ENCODE measurements at regions not wholly inside any gene's neighbourhood (a gene's known extent, or its start where the extent isn't known, plus 50 kb on each side); places are given as distances from the start of the nearest gene placed in this dataset.

DNA sequence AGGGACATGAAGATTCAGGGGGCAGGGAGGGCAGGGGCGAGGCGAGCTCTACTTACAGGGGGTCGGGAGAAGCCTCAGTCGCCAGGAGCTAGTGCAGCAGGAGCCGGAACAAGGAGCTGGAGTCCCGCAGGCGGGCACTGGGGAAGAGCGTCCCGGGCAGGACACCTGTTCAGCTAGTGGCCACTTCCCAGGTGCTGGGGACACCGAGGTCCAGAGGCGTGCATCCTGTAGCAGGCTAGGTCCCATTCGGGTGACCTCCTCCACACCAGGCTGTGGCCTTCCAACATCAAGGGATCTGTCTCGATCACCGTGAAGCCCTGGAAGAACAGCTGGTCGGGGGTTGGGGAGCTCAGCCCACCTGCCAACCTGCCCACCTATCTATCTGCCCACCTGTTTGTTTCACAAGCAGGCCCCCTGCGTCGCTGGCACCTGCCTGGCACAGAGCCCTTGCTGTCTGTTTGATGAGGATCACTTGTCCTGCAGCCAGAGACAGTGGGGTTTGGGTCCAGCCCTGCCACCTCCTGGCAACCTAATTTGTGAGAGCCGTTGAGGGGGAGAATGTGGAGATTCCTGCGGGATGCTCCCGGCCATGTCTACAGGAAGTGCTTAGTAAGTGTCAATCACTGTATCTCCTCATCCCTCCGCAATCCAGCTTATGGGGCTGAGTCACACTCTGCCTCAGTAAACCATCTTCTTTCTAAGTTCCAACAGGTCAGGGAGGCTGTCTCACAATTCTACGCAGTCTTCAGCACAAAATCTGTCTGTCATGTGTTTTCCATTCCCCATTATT lies 940.9 kb downstream of the BRD1 start:
- peak; percentile 60 for DNase-seq (ENCODE audit: low read depth)

DNA sequence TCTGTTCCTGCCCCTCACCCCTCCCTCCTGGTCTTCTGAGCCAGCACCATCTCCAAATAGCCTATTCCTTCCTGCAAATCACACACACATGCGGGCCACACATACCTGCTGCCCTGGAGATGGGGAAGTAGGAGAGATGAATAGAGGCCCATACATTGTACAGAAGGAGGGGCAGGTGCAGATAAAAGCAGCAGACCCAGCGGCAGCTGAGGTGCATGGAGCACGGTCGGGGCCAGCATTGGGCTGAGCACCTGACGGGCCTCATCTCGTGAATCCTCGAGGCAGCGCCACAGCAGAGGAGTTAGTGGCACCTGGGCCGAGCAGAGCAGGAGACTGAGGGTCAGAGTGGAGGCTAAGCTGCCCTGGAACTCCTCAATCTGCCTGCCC lies 941.8 kb downstream of the BRD1 start:
- no peak for DNase-seq (ENCODE audit: low read depth)

DNA sequence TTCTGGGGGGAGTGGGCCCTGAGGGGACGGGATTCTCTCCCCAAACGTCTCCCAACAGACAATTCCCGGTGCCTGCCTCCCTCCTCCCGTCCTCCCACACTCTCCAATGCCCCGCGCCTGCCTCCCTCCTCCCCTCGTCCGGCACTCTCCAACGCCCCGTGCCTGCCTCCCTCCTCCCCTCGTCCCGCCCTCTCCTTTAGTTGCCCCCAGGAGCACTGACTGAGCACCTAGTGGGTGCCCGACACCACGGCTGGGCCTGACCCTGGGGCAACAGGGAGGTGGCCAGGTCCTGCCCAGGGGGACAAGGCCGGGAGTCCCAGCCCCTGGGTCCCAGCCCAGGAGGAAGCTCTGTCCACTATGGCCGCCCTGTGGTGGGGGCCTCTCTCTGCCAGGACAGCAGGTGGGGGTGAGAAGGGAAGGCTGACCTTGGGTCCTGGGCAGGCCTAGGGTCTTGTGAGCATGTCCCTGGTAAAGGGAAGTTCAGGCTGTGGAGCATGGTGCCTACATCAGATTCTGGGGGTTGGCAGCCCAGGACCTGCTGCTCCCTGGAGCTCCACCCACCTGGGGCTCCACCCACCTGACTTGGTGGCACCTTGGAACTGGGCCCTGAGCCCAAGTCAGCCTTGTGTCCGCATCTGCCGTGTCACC lies 942.3 kb downstream of the BRD1 start:
- DNase-seq (ENCODE audit: low read depth), result no peak

DNA sequence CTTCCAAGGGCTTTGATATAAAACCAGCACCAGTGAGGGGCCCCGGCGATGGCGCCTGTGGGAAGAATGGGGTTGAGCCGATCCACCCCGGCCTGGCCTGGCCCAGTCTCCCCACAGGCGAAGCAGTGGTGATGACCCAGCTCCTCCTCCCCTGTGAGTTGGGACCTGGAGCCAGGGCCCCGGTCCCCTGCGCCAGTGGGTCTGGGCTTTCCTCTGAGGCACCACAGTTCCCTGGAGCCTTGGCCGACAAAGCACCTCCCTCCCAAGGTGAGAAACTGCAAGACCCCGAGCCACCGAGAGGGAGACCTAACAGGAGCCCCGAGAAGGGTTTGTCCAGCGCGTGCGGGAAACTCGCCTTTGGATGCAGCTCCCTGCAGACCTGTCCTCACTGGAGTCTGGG lies 942.9 kb downstream of the BRD1 start:
- no peak for DNase-seq (ENCODE audit: low read depth)

GRCh38 chr22:48884324-48884723 lies 943.3 kb downstream of the BRD1 start:
- no peak for DNase-seq (ENCODE audit: low read depth)

DNA sequence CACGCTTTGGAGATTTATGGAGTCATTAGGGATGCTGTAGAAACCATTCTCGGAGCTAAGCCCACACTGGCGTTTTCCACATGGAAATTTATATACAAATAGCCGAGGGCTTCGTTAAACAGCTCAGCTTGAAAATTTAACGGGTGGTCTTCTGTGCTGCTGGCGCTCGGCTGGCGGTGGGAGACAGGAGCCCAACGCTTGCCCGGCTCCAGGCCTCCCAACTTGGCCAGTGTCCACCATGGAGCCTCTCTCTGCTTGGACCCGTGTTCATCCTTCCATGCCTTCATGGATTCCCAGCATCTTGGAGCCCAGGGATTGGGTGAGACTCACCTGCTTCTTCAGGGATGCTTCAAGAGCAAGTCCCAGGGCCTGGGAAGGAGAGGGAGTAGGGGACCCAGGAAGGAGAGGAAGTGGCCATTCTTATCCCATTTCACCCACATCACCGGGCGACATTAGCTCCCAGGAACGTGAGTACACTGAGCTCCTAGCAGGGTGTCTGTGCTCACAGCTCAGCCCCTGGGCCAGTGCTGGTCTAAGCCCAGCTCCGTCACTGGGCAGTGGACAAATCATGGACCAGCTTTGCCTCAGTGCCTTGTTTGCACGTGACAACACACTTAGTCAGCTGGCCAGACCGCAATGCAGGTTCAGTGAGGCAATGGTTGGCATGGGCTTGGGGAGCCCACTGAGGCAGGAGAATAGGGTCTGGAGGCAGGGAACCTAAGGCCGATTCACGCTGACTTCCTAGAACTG lies 944.3 kb downstream of the BRD1 start:
- DNase-seq (ENCODE audit: low read depth), result peak; percentile 59

- DNase-seq (ENCODE audit: low read depth), result no peak
These were observed 945.0 kb downstream of the BRD1 start for GRCh38 chr22:48882636-48883200.

GRCh38 chr22:48881326-48881980 lies 946.2 kb downstream of the BRD1 start:
- DNase-seq (ENCODE audit: low read depth), result no peak

DNA sequence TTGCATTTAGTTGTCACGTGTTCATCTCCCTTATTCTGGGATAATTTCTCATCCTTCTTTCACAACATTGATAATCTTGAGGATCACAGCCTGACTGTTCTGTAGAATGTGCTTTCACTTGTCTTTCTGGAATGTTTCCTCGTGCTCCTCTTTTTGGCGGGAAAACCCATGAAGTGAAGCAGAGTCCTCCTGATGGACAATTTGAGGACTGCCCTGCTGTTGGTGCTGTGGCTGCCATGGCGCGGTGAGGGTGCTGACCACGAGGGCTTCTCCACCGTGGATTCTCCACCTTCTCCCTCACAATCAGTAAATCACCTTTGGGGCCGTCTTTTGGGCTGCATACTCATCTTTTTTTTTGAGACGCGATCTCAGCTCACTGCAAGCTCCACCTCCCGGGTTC lies 946.9 kb downstream of the BRD1 start:
- no peak for DNase-seq (ENCODE audit: low read depth)

GRCh38 chr22:48876951-48877350 lies 950.7 kb downstream of the BRD1 start:
- no peak for DNase-seq (ENCODE audit: low read depth)

DNA sequence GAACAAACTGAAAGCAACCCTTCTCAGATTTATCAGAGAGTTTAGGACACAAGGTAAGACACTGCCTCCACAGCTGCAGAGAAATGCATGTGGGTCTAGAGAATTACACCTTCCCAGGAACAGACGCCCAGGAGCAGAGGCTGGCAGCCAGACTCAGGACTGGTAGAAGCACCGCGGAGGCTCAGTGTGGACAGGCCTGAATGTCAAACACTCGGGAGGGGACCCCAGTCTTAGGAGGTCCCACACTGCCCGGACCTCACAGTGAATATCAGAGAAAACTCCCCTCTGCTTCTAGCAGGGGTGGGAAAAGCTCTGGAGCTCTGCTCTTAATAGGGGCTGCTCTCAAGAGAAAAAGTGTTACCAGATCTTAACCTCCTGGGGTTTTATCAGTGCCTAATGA lies 952.7 kb downstream of the BRD1 start:
- DNase-seq (ENCODE audit: low read depth), result no peak

- no peak for DNase-seq (ENCODE audit: low read depth)
These were observed 954.5 kb downstream of the BRD1 start for GRCh38 chr22:48873191-48873520.

GRCh38 chr22:48872271-48873190 lies 955.1 kb downstream of the BRD1 start:
- DNase-seq (ENCODE audit: low read depth), result no peak

GRCh38 chr22:48871176-48871840 lies 956.4 kb downstream of the BRD1 start:
- DNase-seq (ENCODE audit: low read depth), result no peak

DNA sequence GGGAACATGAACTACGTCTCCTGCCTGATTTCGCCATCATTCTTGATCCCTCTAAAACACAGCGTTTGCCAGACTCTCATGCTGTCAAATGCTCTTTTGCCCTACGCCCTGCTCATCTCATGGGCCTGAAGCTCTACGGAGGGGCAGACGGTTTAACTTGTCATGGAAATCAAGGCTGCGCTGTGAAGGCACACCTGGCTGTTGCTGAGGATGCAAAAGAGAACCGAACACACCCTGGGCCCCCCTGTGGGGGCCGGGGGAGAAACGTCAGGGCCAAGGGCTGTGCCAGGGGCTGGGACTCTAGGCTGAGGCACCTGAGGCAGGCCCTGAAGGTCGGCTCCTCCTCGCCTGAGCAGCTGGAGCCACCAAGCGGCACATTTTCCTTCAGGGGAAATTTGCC lies 957.2 kb downstream of the BRD1 start:
- no peak for DNase-seq (ENCODE audit: low read depth)

GRCh38 chr22:48869788-48870187 lies 957.9 kb downstream of the BRD1 start:
- no peak for DNase-seq (ENCODE audit: low read depth)

DNA sequence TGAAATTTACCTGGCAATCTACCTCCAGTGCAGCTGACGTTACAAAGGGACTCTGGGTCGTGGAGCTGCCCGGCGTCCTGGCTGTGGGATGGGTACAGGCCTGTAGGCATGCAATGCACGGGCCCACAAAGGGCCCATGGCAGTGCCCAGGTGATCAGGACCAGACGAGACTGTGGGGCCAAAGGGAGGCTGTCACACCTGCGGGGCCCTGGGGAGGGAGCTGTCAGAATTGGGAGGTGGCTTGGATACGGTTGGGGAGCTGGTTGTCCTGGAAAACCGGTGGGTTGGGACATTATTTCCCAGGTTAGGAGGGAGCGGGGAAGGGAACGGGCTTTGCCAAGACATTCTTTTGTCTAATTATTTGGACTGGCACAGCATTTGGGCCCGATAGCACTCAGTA lies 958.5 kb downstream of the BRD1 start:
- no peak for DNase-seq (ENCODE audit: low read depth)

- no peak for DNase-seq (ENCODE audit: low read depth)
These were observed 959.1 kb downstream of the BRD1 start for GRCh38 chr22:48868554-48868953.

DNA sequence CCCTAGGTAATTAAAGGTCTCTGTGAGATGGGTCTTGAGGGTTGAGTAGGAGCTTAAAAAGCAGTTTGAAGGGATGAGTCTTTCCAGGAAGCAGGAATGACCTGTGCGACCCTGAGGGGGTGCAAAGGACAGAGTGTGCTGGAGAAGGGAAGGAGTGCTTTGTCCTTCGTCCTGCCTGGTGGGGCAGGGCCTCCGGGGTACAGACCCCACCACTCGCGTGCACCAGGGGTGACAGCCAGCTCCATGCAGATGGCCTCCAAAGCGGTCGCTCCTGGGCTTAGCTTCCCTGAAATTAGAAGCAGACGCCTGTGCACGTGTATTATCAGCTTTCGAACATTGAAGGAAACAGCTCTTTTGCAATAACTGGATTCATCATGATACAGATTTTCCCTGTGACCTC lies 959.8 kb downstream of the BRD1 start:
- DNase-seq (ENCODE audit: low read depth), result no peak

- no peak for DNase-seq (ENCODE audit: low read depth)
These were observed 960.6 kb downstream of the BRD1 start for GRCh38 chr22:48866906-48867681.
